Ramos (cell line): ENCODE measurements at regions not wholly inside any gene's neighbourhood (a gene's known extent, or its start where the extent isn't known, plus 50 kb on each side); places are given as distances from the start of the nearest gene placed in this dataset.
"Not testable (repeated sequence)": the region's sequence is repeated elsewhere in the genome, so short reads cannot be mapped to it uniquely, and the experiment has no call there.

ENCODE experiments used
- in situ Hi-C: fragments of 300-500 bp; cut with MboI; formaldehyde crosslinking; loops from one replicate; pipeline ENCODE4 v1.14.3; 2022; ENCODE audit warnings: low sequenced_read_pairs; ENCODE audit not compliant: unreplicated experiment

DNA sequence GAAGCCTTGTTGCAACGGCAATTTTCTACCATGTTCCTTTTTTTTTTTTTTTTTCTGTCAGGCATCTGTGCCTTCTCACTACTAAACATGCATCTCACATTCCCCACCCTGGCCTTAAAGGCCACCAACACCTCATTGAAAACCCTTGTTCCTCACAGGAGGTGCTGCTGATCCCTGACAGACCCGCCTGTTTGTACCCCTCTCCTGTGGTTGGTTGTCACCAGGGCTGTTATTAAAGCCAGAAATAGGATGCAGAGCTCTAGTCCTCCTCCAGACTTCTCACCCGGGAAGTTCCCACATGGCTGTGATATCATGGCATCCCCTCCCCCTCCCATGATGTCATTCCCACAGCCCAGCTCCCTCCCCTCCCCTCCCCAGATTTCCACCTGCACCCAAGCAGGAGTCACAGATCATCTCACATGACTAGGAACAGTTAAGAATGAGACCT lies 302.8 kb upstream of the NCAM1 start:
- in situ Hi-C loops, result no loop called here

DNA sequence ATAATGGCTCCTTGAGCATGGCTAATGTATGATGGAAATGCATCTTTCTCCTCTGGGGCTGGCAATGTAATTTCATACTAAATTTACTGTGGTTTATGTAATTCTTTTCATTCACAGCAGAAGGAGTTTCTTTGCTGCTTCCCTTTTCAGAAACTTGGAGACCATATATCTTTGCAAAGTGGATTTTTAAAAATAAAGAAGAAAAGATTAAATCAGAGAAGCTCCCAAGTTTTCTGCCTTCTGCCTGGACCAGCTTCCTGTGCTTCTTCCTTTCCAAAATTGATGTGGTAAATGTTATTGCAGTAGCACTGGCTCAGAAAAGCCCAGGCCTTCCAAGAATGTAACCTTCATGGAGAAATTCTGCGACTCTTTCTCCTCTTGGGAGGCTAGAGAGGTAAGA lies 300.1 kb upstream of the NCAM1 start:
- in situ Hi-C loops, result no loop called here

DNA sequence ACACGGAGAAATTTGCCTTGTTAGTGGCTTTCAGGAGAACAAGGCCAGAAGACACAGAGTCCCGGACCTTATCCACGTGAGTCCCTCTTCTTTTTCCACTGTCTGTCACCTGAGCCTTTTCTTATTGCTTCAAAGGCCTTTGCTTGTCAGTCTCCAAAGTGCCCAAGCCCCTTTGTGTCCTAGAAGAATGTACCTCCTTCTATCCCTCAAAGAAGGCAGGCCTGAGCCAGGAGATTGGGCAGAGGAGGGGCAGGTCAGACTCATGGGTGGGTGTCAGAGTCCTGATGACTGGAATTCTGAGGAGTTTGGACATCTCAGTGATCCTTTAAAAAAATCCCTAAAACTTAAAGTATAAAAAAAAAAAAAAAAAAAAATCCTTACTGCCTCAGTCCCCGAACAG lies 299.6 kb upstream of the NCAM1 start:
- in situ Hi-C loops, result no loop called here

DNA sequence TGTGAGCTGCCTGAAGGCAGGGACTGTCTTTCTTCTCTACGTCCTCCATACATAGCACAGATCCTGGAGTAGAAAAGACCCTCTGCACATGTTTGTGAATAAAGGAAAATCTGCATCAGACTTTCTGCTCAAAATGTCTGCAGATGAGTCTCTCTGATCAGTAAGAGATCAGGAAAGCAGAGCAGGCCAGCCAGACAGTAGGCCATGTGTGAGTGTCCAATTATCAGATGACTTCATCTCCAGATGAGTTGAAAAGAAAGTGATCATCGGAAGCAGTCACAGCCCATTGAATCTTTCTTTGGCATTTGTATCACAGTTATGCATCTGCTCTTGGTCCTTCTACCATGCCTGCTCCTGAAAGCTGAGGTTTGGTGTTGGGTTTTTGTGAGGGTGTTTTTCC lies 298.7 kb upstream of the NCAM1 start:
- in situ Hi-C loops, result no loop called here

DNA sequence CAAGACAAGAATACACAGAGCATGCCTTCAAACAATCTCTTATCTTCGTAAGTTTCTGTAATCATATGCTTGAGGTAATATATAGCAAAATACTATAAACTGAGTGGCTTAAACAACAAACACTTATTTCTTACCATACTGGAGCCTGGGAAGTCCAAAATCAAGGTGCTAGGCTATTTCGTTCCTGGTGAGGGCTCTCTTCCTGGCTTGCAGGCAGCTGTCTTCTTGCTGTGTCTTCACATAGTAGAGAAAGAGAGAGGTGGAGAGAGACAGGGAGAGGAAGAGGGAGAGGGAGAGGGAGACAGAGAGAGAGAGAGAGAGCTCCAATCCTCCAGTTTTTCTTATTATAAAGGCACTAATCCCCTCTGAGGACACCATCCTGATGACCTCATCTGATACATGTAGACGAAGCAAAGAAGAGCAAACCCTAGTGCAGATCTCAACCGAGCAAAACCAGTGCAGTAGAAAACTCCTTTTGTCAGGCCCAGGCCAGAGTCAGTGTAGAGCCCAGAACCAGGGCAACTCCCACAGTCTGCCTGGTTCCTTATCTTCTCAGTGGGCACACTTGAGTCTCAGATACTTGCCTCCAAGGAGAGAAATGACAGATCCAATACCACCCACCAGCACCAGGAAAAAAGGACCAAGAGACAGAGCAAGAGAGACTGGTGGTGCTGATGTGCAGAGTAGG lies 297.1 kb upstream of the NCAM1 start:
- in situ Hi-C loops, result no loop called here

DNA sequence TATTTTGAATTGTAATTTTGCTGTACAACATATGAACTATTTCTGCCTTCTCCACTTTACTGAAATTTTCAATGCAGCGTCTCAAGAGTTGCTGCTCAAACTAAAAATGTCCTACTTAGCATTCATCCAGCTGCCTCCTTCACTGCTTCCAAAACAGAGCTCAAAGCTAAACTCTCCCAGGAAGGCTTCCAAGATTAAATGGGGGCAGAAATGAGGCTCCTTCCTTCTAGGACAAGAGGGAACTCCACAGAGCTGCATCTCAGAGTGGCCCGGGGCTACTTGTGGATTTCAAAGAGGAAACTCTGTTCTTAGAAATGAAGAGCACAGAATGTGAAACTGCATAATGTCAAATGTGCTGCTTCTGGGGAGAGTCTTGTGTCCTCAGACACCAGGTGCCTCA lies 295.9 kb upstream of the NCAM1 start:
- in situ Hi-C loops, result no loop called here

DNA sequence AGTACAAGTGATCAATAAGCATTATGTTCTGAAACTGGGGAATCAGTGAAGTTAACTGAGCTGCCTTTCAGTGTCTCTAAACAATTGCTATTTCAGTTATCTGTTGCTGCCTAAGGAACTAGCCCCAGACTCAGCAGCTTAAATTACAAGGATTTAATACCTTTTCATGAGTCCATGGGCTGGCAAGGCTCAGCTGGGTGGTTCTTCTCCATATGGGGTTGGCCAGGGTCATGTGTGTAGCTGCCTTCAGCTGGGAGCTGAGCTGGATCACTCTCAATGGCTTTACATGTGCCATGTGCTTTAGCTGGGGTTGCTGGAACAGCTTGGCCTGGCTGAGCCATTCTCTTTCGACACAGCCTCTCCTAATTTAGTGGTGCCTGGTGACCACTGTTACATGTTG lies 295.0 kb upstream of the NCAM1 start:
- in situ Hi-C loops, result no loop called here

DNA sequence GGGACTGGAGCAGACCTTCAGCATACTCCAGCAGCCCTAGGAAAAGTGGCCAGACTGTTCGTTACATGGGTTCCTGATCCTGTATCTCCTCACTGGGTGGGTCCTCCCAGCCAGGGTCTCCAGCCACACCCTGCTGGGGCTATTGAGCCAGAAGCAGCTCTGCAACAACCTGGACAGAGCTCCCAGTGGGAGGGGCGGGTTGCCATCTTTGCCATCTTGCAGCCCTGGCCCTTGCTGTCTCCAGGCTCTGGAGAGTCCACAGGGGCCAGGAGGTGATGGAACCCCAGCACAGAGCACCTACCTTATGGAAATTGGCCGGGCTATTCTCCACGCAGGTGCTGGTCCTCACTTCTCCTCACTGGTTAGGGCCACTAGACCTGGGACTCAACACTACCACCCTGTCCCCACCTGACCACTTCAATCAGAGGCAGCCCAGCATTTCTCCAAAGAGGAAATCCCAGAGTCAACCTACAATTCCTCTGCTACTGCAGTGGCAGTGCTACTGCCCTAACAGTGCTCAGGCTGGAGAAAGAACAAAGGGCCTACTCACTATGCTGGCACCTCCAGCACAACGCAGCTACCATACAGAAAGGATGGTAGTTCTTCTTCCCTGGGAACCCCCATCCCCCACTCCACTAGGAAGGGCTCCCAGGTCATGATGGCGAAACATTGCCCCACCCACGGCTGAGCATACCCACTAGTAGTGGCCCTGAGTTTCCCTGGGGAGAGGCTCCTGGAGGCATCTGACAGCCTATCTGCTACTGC lies 290.2 kb upstream of the NCAM1 start:
- in situ Hi-C loops, result no loop called here

DNA sequence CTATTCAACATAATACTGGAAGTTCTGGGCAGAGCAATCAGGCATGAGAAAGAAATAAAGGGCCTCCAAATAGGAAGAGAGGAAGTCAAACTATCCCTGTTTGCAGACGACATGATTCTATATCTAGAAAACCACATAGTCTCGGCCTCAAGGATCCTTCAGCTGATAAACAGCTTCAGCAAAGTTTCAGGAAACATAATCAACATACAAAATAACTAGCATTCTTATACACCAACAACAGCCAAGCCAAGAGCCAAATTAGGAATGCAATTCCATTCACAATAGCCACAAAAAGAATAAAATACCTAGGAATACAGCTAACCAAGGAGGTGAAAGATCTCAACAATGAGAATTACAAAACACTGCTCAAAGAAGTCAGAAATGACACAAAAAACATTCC lies 287.8 kb upstream of the NCAM1 start:
- in situ Hi-C loops, result not testable (repeated sequence)

DNA sequence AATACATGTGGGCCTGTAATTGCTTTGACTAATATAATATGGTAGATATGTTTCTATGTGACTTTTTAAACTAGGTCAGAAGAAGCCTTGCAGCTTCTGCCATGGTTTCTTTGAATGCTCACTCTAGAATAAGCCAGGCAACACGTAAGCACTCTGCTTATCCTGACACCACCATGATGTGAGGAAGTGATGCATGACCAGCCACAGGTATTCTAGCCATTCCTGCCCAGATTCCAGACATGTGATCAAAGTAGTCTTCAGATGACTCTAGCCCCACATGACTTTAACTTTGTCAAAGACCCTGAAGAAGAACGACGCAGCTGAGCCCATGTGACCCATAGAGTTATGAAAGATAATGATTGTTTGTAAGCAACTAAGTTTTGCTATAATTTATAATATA lies 276.1 kb upstream of the NCAM1 start:
- in situ Hi-C loops, result no loop called here

DNA sequence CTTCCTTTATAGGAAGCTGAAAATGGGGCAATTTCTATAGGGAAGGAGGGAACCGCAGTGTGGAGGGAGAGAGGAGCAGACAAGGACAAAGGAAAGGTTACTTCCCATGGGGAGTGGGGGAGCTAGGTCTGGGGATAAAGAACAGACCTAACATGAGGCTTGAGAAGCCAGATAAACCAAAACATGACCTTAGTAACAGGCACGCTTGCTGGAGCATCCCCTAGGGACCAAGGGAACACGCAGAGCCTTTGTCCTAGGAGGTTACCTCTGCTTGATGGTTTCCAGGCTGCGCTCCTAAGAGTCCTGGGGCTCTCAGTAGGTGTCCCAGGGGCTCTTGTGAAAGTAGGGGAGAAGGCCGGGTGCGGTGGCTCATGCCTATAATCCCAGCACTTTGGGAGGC lies 271.4 kb upstream of the NCAM1 start:
- in situ Hi-C loops, result no loop called here

DNA sequence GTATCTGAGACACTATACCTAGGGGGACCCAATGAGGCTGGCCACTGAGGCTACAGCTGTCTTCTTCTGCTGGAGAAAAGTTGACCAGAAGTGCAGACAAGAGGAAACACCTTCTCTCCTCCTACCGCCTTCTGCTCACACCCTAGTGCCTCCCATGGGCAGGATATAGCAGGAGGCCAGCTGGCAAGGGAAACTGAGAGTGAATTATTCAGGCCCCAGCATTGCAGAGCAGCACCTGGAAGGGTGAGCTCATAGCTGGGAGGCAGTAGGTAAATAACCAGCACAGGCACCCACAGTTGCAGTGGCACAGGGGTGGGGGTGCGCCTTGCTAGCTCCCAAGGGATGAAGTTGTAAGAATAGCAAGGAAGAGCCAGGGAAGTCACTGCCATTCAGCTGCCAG lies 267.4 kb upstream of the NCAM1 start:
- in situ Hi-C loops, result no loop called here

DNA sequence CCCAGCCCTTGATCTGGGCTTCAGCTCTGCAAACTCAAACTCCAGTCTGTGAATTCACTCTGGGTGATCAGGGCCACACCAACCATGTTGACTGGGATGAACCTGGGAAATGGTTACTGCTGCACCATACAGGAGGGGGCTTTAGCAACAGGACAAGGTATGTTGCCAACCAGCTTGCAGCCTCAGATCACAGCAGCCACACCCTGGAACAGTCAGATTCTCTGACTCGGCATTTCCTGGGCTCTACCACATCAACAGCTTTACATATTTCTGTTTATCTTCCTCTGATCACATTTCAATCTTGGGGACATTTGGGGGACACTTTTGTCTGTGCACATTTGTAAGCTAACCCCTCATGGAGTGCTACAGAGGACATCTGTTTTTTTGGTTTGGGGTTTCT lies 267.0 kb upstream of the NCAM1 start:
- in situ Hi-C loops, result no loop called here

DNA sequence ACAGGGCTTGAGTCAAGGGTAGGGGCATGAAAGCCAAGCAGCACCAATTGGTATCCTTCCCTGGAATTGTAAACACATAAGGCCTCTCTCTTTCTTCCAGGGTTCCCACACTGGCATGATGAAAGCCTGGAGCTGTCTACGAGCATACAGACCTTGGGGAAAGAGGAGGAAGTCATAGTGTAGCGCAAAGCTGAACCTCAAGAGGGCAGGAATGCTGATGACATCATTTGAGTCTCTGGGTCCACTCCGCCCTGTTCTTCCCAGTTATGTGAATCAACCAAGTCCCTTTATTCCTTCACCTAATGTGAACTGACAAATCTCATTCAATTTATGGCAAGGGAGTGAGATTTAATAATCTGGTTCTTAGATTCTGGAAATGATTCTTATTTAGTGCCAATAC lies 266.4 kb upstream of the NCAM1 start:
- in situ Hi-C loops, result no loop called here

DNA sequence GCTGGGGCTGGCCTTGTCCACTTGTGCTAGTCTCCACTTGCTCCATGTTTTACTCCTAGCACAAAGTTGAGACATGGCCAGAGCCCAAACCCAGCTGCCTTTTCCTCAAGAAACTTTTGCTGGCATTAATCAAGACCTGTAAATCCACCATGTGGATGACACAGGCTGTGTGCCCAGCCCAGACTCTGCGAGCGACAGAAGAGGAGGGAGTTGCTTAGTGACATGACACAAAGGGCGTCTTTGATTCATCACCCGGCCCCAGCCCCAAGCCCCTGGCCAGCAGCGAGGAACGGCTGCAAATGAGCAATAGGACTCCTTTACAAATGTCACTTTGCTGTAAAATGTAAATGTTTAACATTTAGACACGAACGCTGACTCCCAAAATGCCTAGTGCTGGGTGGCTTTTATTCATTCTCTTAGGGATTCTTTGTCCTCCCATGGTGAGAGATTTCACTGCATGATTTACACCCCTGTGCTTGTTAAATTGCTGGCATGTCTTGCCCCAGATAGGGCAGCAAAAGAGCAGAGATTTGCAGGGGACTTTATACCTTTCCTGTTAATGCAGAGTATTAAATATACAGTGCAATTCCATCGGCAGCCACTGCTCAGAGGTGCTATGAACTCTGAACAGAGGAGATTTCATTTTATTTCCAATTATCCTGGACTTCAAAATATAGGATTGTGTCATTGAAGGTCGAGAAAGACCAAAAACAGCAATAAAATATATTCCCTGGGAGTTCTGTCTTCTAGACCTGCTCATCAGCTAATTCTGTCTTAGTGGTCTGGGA lies 263.6 kb upstream of the NCAM1 start:
- in situ Hi-C loops, result no loop called here

DNA sequence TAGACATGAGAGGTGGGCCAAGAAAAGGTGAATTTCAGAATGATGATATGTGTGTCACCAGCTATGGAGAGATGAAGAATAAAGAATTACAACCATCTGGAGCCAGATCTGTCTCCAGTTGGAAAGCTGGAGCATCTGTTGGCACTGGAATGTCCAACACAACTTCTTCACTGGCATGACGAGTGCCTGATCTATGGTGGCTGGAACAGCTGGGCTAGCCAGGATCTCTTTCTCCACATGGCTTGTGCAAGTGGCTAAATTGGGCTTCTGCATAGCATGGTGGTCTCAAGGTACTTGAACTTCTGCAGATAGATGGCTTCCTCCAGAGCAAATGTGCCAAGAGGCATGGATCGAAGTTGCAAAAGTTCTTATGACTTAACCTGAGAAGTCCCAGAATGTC lies 256.1 kb upstream of the NCAM1 start:
- in situ Hi-C loops, result no loop called here

DNA sequence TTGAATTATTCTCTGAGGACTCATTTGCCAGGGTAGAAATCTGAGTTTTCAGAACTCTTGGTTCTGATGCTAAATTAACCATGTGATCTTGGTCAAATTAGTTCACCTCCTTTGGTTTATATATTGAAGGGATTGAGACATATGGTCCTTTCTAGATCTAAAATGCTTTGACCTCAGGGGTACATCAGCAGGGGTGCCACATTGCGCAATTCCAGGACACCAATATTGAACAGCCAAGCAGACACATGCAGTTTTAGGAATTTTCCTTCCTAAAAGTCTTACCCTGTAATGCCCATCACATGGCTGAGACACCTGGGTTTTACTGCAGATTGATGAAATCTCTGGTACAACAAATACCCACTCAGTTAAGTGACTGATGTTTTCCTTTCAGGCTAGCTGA lies 254.4 kb upstream of the NCAM1 start:
- in situ Hi-C loops, result no loop called here

DNA sequence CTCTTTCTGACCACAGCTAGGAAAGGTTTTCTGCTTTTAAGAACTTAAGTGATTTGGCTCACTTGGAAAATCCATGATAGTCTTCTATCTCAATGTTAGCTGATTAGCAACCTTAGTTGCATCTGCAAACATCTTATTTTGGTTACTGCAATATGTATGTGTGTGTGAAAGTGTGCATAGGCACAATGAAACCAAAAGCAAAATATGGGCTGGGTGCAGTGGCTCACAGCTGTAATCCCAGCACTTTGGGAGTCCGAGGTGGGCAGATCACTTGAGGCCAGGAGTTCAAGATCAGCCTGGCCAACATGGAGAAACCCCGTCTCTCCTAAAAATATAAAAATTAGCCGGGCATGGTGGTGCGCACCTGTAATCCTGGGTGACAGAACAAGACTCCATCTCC lies 246.9 kb upstream of the NCAM1 start:
- in situ Hi-C loops, result not testable (repeated sequence)

DNA sequence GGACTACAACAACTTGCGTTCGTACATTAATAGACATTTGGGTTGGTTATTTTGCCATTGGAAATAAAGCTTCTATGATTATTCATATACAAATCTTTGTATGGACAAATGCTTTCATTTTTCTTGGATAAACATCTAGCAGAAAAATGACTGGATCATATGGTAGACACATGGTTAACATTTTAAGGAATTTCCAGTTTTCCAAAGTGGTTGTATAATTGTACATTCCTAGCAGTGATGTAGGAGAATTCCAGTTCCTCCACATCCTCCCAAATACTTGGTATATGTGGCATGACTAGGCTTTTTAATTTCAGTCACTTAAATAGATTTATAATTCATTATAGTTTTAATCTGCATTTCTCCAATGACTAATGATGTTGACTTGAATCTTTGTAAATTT lies 246.2 kb upstream of the NCAM1 start:
- in situ Hi-C loops, result no loop called here

DNA sequence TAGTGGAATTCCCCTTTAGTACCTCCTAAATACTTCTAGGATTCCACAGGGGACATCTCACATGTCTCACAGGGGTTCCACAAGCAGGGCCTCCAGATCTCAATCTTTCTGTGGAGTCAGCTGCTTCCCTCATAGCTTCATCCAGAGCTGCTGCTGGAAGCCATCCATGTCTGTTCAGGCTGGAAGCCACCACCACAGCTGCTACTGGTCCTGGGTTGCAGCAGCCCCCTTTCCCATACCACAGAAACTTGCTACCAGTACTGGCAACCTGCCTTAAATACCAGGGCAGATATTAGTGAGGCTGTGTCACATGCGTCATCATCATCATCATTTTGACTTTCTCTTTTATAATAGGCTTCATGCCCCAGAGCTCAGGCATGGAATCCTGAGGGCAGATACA lies 242.7 kb upstream of the NCAM1 start:
- in situ Hi-C loops, result no loop called here
